ENCODE measurements at regions not wholly inside any gene's neighbourhood (a gene's known extent, or its start where the extent isn't known, plus 50 kb on each side); places are given as distances from the start of the nearest gene placed in this dataset.

GRCh38 chr6:91140449-91140848, 553.6 kb upstream of the MAP3K7 start:
- Histone ChIP-seq H3K9ac (replicated peaks in 1 of 4; ENCODE audit: extremely low read depth in 1 of 4, low read depth in 3 of 4, low read length in 3 of 4) (no peak overlapping the region), H2BK120ac (replicated peaks; ENCODE audit: low read depth, low read length) (no peak overlapping the region), H3K27me3 (replicated peaks in 1 of 4; ENCODE audit: control insufficient read depth in 3 of 4, extremely low read depth in 1 of 4, insufficient read depth in 3 of 4, low read length in 3 of 4) (no peaks in the 10 kb centered on the region), H4K8ac (ENCODE audit: extremely low read depth, insufficient read depth, low read length) (no peak overlapping the region), H3K36me3 (ENCODE audit: control insufficient read depth in 2 of 4, insufficient read depth in 4 of 4, low read length in 3 of 4) (no peaks in the 10 kb centered on the region), H4K5ac (ENCODE audit: insufficient read length, low read depth, low read length) (no peak overlapping the region), H2AFZ (ENCODE audit: low read length) (no peak overlapping the region), H2BK20ac (ENCODE audit: low read length) (no peak overlapping the region), H3K4me2 (ENCODE audit: insufficient read depth in 1 of 2, low read depth in 2 of 2, low read length in 2 of 2) (no peak overlapping the region), H3K4me1 (replicated peaks in 1 of 4; ENCODE audit: control insufficient read depth in 3 of 4, insufficient read depth in 4 of 4, low read length in 3 of 4) (no peaks in the 10 kb centered on the region), H3K14ac (ENCODE audit: insufficient read length) (no peak overlapping the region), H3K18ac (ENCODE audit: extremely low read depth, low read length) (no peak overlapping the region), H3K4ac (replicated peaks; ENCODE audit: insufficient read length, low read depth, low read length) (no peak overlapping the region), H4K20me1 (replicated peaks in 1 of 2; ENCODE audit: control insufficient read depth in 1 of 2, insufficient read depth in 2 of 2, low read length in 2 of 2) (no peaks in the 10 kb centered on the region), H3K23me2 (ENCODE audit: low read depth, low read length) (no peaks in the 10 kb centered on the region), H3K56ac (replicated peaks; ENCODE audit: insufficient read length, low read depth, low read length) (no peak overlapping the region), H3K9me3 (ENCODE audit: insufficient read depth in 2 of 2, low read depth in 1 of 2, low read length in 1 of 2) (no peaks in the 10 kb centered on the region), H3K23ac (ENCODE audit: insufficient read length) (no peak overlapping the region), H2BK15ac (ENCODE audit: low read length) (no peak overlapping the region), H3K79me2 (ENCODE audit: control insufficient read depth in 1 of 2, insufficient read depth in 2 of 2, low read length in 2 of 2) (no peaks in the 10 kb centered on the region), H2BK5ac (ENCODE audit: low read depth, low read length) (no peak overlapping the region), H3K27ac (ENCODE audit: low read depth, low read length) (no peak overlapping the region), H3K4me3 (ENCODE audit: extremely low read depth in 1 of 4, insufficient read depth in 2 of 4, low read depth in 3 of 4, low read length in 4 of 4) (no peak overlapping the region), H2BK12ac (ENCODE audit: low read depth, low read length) (no peak overlapping the region), H3K79me1 (ENCODE audit: low read depth, low read length) (no peaks in the 10 kb centered on the region), H4K91ac (replicated peaks; ENCODE audit: insufficient read length, low read length) (no peak overlapping the region), H2AK5ac (ENCODE audit: low read depth, low read length) (no peak overlapping the region)
- POLR2A ChIA-PET (ENCODE audit: partially characterized antibody): no interaction called here
- no peak for DNase-seq (ENCODE audit: low read depth in 1 of 2, low spot score in 2 of 2)
- FAIRE-seq: no peak
- CTCF ChIA-PET (ENCODE audit: partially characterized antibody): no interaction called here
- WGBS, 2 experiments (ENCODE audit: extremely low coverage in 1 of 2, insufficient coverage in 1 of 2, insufficient read length in 1 of 2, insufficient replicate concordance in 2 of 2, low coverage in 1 of 2, low lambda C conversion rate in 2 of 2, missing lambda C conversion rate in 1 of 2): 85% methylated on average over 2 of the region's 2 CpGs; no CpG with 5 or more reads in 1 of the 2 experiments
- TF ChIP-seq RAD21 (IDR thresholded peaks at IDR 0.05 in 1 of 2, conservative IDR thresholded peaks at IDR 0.05 in 1 of 2; ENCODE audit: low read depth in 2 of 2, low read length in 2 of 2) (no peak), CHD1 (IDR thresholded peaks at IDR 0.05; ENCODE audit: low read depth, low read length) (no peak), SRF (IDR thresholded peaks at IDR 0.05; ENCODE audit: low read depth, low read length) (no peak), RNF2 (IDR thresholded peaks at IDR 0.05; ENCODE audit: borderline replicate concordance, low read depth, low read length, missing control alignments, poor library complexity, severe bottlenecking) (no peak), ATF3 (IDR thresholded peaks at IDR 0.05; ENCODE audit: insufficient read depth, low read depth, low read length) (no peak)

Data from H1 (cell line).